Right atrium auricular region (tissue), 2 donors: ENCODE measurements at regions not wholly inside any gene's neighbourhood (a gene's known extent, or its start where the extent isn't known, plus 50 kb on each side); places are given as distances from the start of the nearest gene placed in this dataset.

Experiments
- DNase-seq: peaks from one replicate; pipeline ENCODE4 v3.0.0-alpha.2; 2019; ENCODE audit warnings: low spot score
- H3K27ac ChIP-seq, 2 donors: fragments of 200-600 bp; sonication (generic); 1 replicate in 1 of 2; 2 replicates in 1 of 2; pipeline ENCODE4 v1.5.1; 2016 to 2019
- H3K27me3 ChIP-seq, 2 donors: fragments of 200-600 bp; sonication (generic); one replicate each; pipeline versions ENCODE4 v1.5.1 to v1.6.0; 2017 to 2019
- H3K36me3 ChIP-seq: fragments of 200-600 bp; sonication (generic); one replicate; pipeline ENCODE4 v1.5.1; 2016
- H3K4me1 ChIP-seq, 2 donors: fragments of 200-600 bp; sonication (generic); one replicate each; pipeline versions ENCODE4 v1.5.1 to v1.6.0; 2017 to 2019
- H3K4me3 ChIP-seq, 2 donors: fragments of 200-600 bp; sonication (generic); 1 replicate in 1 of 2; 2 replicates in 1 of 2; pipeline ENCODE4 v1.5.1; 2017 to 2019; ENCODE audit warnings: mild to moderate bottlenecking in 1 of 2, moderate library complexity in 1 of 2
- H3K9me3 ChIP-seq, 2 donors: fragments of 200-600 bp; sonication (generic); one replicate each; pipeline ENCODE4 v1.5.1; 2019
- CTCF ChIP-seq, 2 donors: fragments of 200-600 bp; sonication (generic); IDR thresholded peaks; one replicate each; pipeline ENCODE4 v1.5.1; 2019; ENCODE audit warnings: antibody characterized with exemption in 2 of 2

- Histone ChIP-seq H3K27me3 (no peaks in the 10 kb centered on the region), H3K4me3 (no peak overlapping the region), H3K4me1 (no peaks in the 10 kb centered on the region), H3K36me3 (no peaks in the 10 kb centered on the region), H3K9me3 (no peaks in the 10 kb centered on the region), H3K27ac (no peak overlapping the region)
- no peak for DNase-seq
- no peak for TF ChIP-seq CTCF (IDR thresholded peaks at IDR 0.05)
Observed at GRCh38 chr1:188188317-188188716, 1359.6 kb downstream of the PLA2G4A start.

- H3K4me3 ChIP-seq, result no peak overlapping the region
- H3K9me3 ChIP-seq, result peaks cover 0 to 6% of the 10 kb centered on the region in 2 donors
- no peaks in the 10 kb centered on the region for H3K36me3 ChIP-seq
- TF ChIP-seq CTCF (IDR thresholded peaks at IDR 0.05), result no peak
- H3K27ac ChIP-seq, result no peak overlapping the region
- no peak for DNase-seq
- H3K27me3 ChIP-seq, result no peaks in the 10 kb centered on the region
- H3K4me1 ChIP-seq, result no peaks in the 10 kb centered on the region
Observed at GRCh38 chr1:188194916-188195315, 1366.2 kb downstream of the PLA2G4A start.

GRCh38 chr1:188218289-188218688, 1389.5 kb downstream of the PLA2G4A start:
- H3K9me3 ChIP-seq, result no peaks in the 10 kb centered on the region
- no peak overlapping the region for H3K27ac ChIP-seq
- H3K4me1 ChIP-seq, result no peaks in the 10 kb centered on the region
- H3K4me3 ChIP-seq, result no peak overlapping the region
- TF ChIP-seq CTCF (IDR thresholded peaks at IDR 0.05), result no peak
- H3K27me3 ChIP-seq, result no peaks in the 10 kb centered on the region
- DNase-seq, result no peak
- no peaks in the 10 kb centered on the region for H3K36me3 ChIP-seq

GRCh38 chr1:188220051-188220450, 1391.3 kb downstream of the PLA2G4A start:
- H3K4me1 ChIP-seq, result no peaks in the 10 kb centered on the region
- no peak for DNase-seq
- no peaks in the 10 kb centered on the region for H3K36me3 ChIP-seq
- no peak overlapping the region for H3K27ac ChIP-seq
- peaks cover 0 to 6% of the 10 kb centered on the region in 2 donors for H3K9me3 ChIP-seq
- H3K4me3 ChIP-seq, result no peak overlapping the region
- H3K27me3 ChIP-seq, result no peaks in the 10 kb centered on the region
- no peak for TF ChIP-seq CTCF (IDR thresholded peaks at IDR 0.05)

GRCh38 chr1:188224263-188224662, 1395.5 kb downstream of the PLA2G4A start:
- no peak overlapping the region for H3K27ac ChIP-seq
- H3K4me1 ChIP-seq, result no peaks in the 10 kb centered on the region
- H3K36me3 ChIP-seq, result no peaks in the 10 kb centered on the region
- H3K27me3 ChIP-seq, result no peaks in the 10 kb centered on the region
- no peak overlapping the region for H3K4me3 ChIP-seq
- H3K9me3 ChIP-seq, result peaks cover 0 to 8% of the 10 kb centered on the region in 2 donors
- DNase-seq, result no peak
- TF ChIP-seq CTCF (IDR thresholded peaks at IDR 0.05), result no peak

GRCh38 chr1:188225975-188226374, 1397.2 kb downstream of the PLA2G4A start:
- DNase-seq, result no peak
- no peak for TF ChIP-seq CTCF (IDR thresholded peaks at IDR 0.05)
- no peaks in the 10 kb centered on the region for H3K36me3 ChIP-seq
- no peaks in the 10 kb centered on the region for H3K27me3 ChIP-seq
- peaks cover 0 to 8% of the 10 kb centered on the region in 2 donors for H3K9me3 ChIP-seq
- H3K4me1 ChIP-seq, result no peaks in the 10 kb centered on the region
- H3K27ac ChIP-seq, result no peak overlapping the region
- H3K4me3 ChIP-seq, result no peak overlapping the region
